ENCODE measurements at regions not wholly inside any gene's neighbourhood (a gene's known extent, or its start where the extent isn't known, plus 50 kb on each side); places are given as distances from the start of the nearest gene placed in this dataset.
"Not testable (repeated sequence)": the region's sequence is repeated elsewhere in the genome, so short reads cannot be mapped to it uniquely, and the experiment has no call there.

DNA sequence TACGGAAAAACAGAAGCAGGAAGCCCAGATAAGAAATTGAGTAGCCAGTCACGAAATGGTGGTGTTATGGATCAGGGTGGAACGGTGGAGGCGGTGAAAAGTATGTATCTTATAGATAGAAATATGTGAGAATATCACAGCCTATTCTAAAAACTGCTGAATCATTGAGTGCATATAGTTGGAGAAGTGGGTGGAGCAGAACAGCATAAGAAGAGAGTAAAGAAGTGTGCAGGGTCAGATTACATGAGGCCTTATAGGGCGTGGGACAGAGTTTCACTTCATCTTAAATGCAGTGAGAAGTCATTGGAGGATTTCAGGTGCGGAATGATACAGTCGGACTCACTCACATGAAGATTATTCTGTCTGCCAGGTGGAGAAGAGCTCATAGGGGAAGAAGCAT, 293.1 kb downstream of the TRIML1 start:
- Histone ChIP-seq H3K36me3 (no peaks in the 10 kb centered on the region), H3K4me1 (no peaks in the 10 kb centered on the region), H3K9me3 (no peaks in the 10 kb centered on the region), H3K4me3 (no peak overlapping the region), H3K27me3 (no peaks in the 10 kb centered on the region), H3K27ac (no peak overlapping the region)
- TF ChIP-seq POLR2A (IDR thresholded peaks at IDR 0.05): no peak
- TF ChIP-seq, protein P1, sequence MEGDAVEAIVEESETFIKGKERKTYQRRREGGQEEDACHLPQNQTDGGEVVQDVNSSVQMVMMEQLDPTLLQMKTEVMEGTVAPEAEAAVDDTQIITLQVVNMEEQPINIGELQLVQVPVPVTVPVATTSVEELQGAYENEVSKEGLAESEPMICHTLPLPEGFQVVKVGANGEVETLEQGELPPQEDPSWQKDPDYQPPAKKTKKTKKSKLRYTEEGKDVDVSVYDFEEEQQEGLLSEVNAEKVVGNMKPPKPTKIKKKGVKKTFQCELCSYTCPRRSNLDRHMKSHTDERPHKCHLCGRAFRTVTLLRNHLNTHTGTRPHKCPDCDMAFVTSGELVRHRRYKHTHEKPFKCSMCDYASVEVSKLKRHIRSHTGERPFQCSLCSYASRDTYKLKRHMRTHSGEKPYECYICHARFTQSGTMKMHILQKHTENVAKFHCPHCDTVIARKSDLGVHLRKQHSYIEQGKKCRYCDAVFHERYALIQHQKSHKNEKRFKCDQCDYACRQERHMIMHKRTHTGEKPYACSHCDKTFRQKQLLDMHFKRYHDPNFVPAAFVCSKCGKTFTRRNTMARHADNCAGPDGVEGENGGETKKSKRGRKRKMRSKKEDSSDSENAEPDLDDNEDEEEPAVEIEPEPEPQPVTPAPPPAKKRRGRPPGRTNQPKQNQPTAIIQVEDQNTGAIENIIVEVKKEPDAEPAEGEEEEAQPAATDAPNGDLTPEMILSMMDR (IDR thresholded peaks at IDR 0.05): no peak
- TF ChIP-seq POLR2AphosphoS5 (IDR thresholded peaks at IDR 0.05; ENCODE audit: insufficient read depth in 1 of 2, low read depth in 1 of 2): no peak
- no peak for DNase-seq (ENCODE audit: extremely low spot score in 2 of 2)
- intact Hi-C loops (cut with DNase I): no loop called here

DNA sequence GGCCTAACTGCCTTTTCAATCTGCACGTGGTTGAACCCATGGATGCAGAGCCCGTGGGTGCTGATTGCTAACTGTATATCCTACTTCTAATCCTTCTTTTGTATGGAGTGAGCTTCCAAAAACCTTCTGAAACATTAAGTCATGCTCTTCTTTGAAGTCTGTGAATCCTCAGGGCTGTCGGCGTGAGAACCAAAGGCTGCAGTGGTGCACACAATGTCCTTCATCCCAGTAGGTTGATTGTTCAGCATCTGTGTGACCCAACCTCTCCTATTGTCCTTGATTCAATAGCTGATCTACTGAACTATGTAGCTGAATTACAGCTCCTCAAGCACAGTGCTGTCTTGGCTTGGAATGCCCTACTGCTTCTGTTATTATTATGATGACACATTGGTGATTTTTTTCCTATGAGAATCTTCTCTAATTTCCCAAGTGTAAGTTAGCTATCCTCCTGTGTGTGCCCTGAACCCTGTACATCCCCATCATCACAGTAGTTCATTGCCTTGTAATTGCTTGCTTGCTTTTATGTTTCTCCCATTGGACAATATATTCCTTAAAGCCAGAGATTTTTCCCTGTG, 294.6 kb downstream of the TRIML1 start:
- no peak for DNase-seq (ENCODE audit: extremely low spot score in 2 of 2)
- no peaks in the 10 kb centered on the region for H3K36me3 ChIP-seq
- H3K9me3 ChIP-seq: no peaks in the 10 kb centered on the region
- intact Hi-C loops (cut with DNase I): no loop called here
- no peak overlapping the region for H3K27ac ChIP-seq
- TF ChIP-seq POLR2AphosphoS5 (IDR thresholded peaks at IDR 0.05; ENCODE audit: insufficient read depth in 1 of 2, low read depth in 1 of 2) (no peak), POLR2A (IDR thresholded peaks at IDR 0.05) (no peak)
- TF ChIP-seq, protein P1 (IDR thresholded peaks at IDR 0.05): no peak
- no peaks in the 10 kb centered on the region for H3K27me3 ChIP-seq
- H3K4me1 ChIP-seq: no peaks in the 10 kb centered on the region
- no peak overlapping the region for H3K4me3 ChIP-seq

DNA sequence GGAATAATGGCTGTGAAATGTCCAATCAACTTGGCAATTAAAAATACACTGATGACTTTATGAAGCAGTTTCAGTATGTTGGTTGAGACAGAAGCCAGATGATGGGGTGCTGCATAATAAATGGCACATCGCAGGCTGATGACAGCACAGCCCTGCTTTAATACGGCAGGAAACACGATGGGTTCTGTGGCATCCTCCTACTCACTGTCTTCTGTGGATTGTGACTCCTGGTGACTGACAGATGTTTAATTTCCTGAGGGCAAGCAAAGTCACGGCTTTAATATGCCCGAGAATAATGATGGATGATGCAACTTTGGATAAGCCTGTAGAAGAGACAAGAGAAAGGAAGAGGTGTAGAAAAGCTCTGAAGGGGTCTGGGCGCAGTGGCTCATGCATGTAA, 295.4 kb downstream of the TRIML1 start:
- Histone ChIP-seq H3K4me1 (no peaks in the 10 kb centered on the region), H3K27me3 (no peaks in the 10 kb centered on the region), H3K9me3 (no peaks in the 10 kb centered on the region), H3K36me3 (no peaks in the 10 kb centered on the region), H3K4me3 (no peak overlapping the region), H3K27ac (no peak overlapping the region)
- intact Hi-C loops (cut with DNase I): no loop called here
- TF ChIP-seq POLR2AphosphoS5 (IDR thresholded peaks at IDR 0.05; ENCODE audit: insufficient read depth in 1 of 2, low read depth in 1 of 2) (no peak), POLR2A (IDR thresholded peaks at IDR 0.05) (no peak)
- TF ChIP-seq, protein P1 (IDR thresholded peaks at IDR 0.05): no peak
- no peak for DNase-seq (ENCODE audit: extremely low spot score in 2 of 2)

DNA sequence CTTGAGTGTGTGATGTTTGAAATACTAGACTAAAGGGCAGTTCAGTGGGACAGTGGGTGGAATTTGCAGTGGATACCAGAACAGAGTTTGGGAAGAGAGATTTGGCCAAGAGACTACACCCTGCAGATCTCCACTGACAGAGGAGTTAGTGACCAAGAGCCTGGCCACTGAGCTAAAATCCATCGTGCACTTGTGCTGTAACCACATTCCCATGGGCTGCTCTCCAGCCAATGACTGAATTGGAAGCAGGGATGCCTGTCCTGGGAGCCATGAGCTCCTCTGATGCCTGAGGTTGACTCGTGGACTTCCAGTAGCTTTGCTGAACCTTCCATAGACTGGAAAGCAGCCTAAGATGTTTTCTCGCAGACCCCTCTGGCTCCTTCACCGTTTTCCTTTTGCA, 296.1 kb downstream of the TRIML1 start:
- Histone ChIP-seq H3K4me3 (no peak overlapping the region), H3K4me1 (no peaks in the 10 kb centered on the region), H3K36me3 (no peaks in the 10 kb centered on the region), H3K9me3 (no peaks in the 10 kb centered on the region), H3K27ac (no peak overlapping the region), H3K27me3 (no peaks in the 10 kb centered on the region)
- no peak for TF ChIP-seq POLR2A (IDR thresholded peaks at IDR 0.05)
- TF ChIP-seq POLR2AphosphoS5 (IDR thresholded peaks at IDR 0.05; ENCODE audit: insufficient read depth in 1 of 2, low read depth in 1 of 2): no peak
- TF ChIP-seq, protein P1 (IDR thresholded peaks at IDR 0.05): no peak
- DNase-seq (ENCODE audit: extremely low spot score in 2 of 2): no peak
- intact Hi-C loops (cut with DNase I): no loop called here

DNA sequence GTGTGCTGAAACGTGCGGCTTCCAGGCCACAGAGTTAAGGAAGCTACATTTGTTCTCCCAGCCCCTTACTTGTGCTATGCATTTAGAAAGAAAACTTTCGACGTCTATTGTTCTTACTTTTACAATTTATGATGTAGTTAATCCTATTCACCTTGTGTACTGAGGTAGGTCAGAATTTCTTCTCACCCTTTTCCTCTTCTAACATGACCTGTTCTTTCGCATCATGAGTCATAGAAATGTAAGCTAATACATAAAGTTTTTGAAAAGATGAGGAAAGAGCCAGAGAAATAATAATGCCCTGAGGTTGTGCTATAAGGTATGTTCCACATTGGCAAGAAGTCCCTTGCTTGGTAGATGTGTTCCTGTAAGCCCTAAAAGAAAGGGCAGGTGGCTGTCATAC, 298.3 kb downstream of the TRIML1 start:
- Histone ChIP-seq H3K4me1 (no peaks in the 10 kb centered on the region), H3K9me3 (no peaks in the 10 kb centered on the region), H3K27me3 (no peaks in the 10 kb centered on the region), H3K27ac (no peak overlapping the region), H3K4me3 (no peak overlapping the region), H3K36me3 (no peaks in the 10 kb centered on the region)
- DNase-seq (ENCODE audit: extremely low spot score in 2 of 2): no peak
- intact Hi-C loops (cut with DNase I): no loop called here
- TF ChIP-seq POLR2AphosphoS5 (IDR thresholded peaks at IDR 0.05; ENCODE audit: insufficient read depth in 1 of 2, low read depth in 1 of 2): no peak
- TF ChIP-seq POLR2A (IDR thresholded peaks at IDR 0.05): no peak
- TF ChIP-seq, protein P1 (IDR thresholded peaks at IDR 0.05): no peak

DNA sequence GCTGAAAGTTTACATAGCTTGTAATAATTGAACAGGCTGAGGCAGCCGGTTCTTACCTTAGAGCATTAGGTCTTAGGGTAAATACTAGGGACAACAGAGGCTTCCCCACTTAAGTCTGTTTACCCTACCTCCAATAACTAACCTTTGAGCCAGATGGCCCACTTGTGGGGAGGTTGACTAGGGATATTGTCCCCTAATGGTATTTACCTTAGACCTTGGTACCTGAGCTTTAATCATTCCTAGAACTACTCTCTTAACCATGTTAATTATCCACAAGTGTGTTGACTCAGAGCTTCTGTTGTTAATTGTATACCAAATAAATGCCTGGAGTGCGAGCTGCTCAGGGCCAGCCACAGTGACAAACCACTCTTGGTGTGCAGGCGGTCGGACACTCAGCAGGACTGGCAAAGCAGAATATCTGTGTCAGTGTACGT, 299.2 kb downstream of the TRIML1 start:
- H3K36me3 ChIP-seq; H3K4me1 ChIP-seq; intact Hi-C loops (cut with DNase I); H3K27me3 ChIP-seq; H3K27ac ChIP-seq; H3K4me3 ChIP-seq; H3K9me3 ChIP-seq; DNase-seq (ENCODE audit: extremely low spot score in 2 of 2): not testable (repeated sequence)
